Colonic mucosa (tissue), 4 donors: ENCODE measurements at regions not wholly inside any gene's neighbourhood (a gene's known extent, or its start where the extent isn't known, plus 50 kb on each side); places are given as distances from the start of the nearest gene placed in this dataset.
"Not testable (repeated sequence)": the region's sequence is repeated elsewhere in the genome, so short reads cannot be mapped to it uniquely, and the experiment has no call there.

Experiments
- DNase-seq: peaks from one replicate; pipeline ENCODE4 v3.0.0-alpha.2; 2020
- H3K27ac ChIP-seq: fragments of 200-600 bp; one replicate; pipeline ENCODE4 v1.8.0; 2021
- H3K27me3 ChIP-seq: fragments of 200-600 bp; one replicate; pipeline ENCODE4 v1.8.0; 2021
- H3K36me3 ChIP-seq: fragments of 200-600 bp; one replicate; pipeline ENCODE4 v1.8.0; 2021
- H3K4me1 ChIP-seq: fragments of 200-600 bp; one replicate; pipeline ENCODE4 v1.8.0; 2021; ENCODE audit warnings: mild to moderate bottlenecking
- H3K4me3 ChIP-seq: fragments of 200-600 bp; one replicate; pipeline ENCODE4 v1.8.0; 2021
- H3K9ac ChIP-seq, 2 donors: one replicate each; pipeline ENCODE4 v1.7.0; 2013; ENCODE audit warnings: control low read depth in 2 of 2, low read depth in 2 of 2, low read length in 2 of 2
- H3K9me3 ChIP-seq: fragments of 200-600 bp; one replicate; pipeline ENCODE4 v1.8.0; 2021
- CTCF ChIP-seq: fragments of 200-600 bp; IDR thresholded peaks from one replicate; pipeline ENCODE4 v1.8.0; 2022; ENCODE audit warnings: antibody characterized with exemption, mild to moderate bottlenecking
- intact Hi-C: fragments of 100-400 bp; cut with DNase I; formaldehyde crosslinking; loops from one replicate; pipeline ENCODE4 v1.14.1; 2022
- donor health status: healthy.
- donor health status: DM: no; HTN: no; CAD: no.
- donor health status: DM: no; HTN: no; CAD: no.

GRCh38 chr1:112817555-112818373 is 102.6 kb upstream of the PPM1J start:
- no peak for DNase-seq
- no peak overlapping the region for H3K27ac ChIP-seq

GRCh38 chr1:112815376-112815775 is 100.2 kb upstream of the PPM1J start:
- no peak for TF ChIP-seq CTCF
- no peak overlapping the region for H3K4me3 ChIP-seq
- no peaks in the 10 kb centered on the region for H3K4me1 ChIP-seq
- DNase-seq: no peak
- H3K36me3 ChIP-seq: no peaks in the 10 kb centered on the region
- no peaks in the 10 kb centered on the region for H3K9me3 ChIP-seq
- no peaks in the 10 kb centered on the region for H3K27me3 ChIP-seq
- intact Hi-C loops: no loop called here
- H3K27ac ChIP-seq: no peak overlapping the region
- H3K9ac ChIP-seq: no peak overlapping the region

More at GRCh38 chr1:112817555-112818373, 102.6 kb upstream of the PPM1J start:
- no peak overlapping the region for H3K9ac ChIP-seq
- no peak for TF ChIP-seq CTCF
- no peaks in the 10 kb centered on the region for H3K4me1 ChIP-seq
- H3K27me3 ChIP-seq: no peaks in the 10 kb centered on the region
- H3K4me3 ChIP-seq: no peak overlapping the region
- intact Hi-C loops: no loop called here
- no peaks in the 10 kb centered on the region for H3K9me3 ChIP-seq
- H3K36me3 ChIP-seq: no peaks in the 10 kb centered on the region

- not testable (repeated sequence) for DNase-seq, H3K4me3 ChIP-seq, H3K9ac ChIP-seq, H3K4me1 ChIP-seq, H3K27me3 ChIP-seq, H3K36me3 ChIP-seq, H3K27ac ChIP-seq, H3K9me3 ChIP-seq
- intact Hi-C loops: loop anchor here (5.0 kb wide), 1 partner anchor 228 kb away; no protein-coding TSS in a partner anchor
Measured at GRCh38 chr1:112814645-112815044, 99.5 kb upstream of the PPM1J start.

- H3K9ac ChIP-seq: no peak overlapping the region
- intact Hi-C loops: loop anchor here (2.0 kb wide), 1 partner anchor 72 kb away; no protein-coding TSS in a partner anchor
- DNase-seq: peak; percentile 85
- H3K4me1 ChIP-seq: peaks cover 3% of the 10 kb centered on the region
- H3K27ac ChIP-seq: no peak overlapping the region
- peak; percentile 88 for TF ChIP-seq CTCF
- no peak overlapping the region for H3K4me3 ChIP-seq
- no peaks in the 10 kb centered on the region for H3K36me3 ChIP-seq
- no peaks in the 10 kb centered on the region for H3K9me3 ChIP-seq
- no peaks in the 10 kb centered on the region for H3K27me3 ChIP-seq
Measured at GRCh38 chr1:112808861-112809684, 93.9 kb upstream of the PPM1J start.

GRCh38 chr1:112807999-112808398 is 92.9 kb upstream of the PPM1J start:
- H3K27me3 ChIP-seq: no peaks in the 10 kb centered on the region
- intact Hi-C loops: loop anchor here (2.0 kb wide), 1 partner anchor 73 kb away; no protein-coding TSS in a partner anchor
- no peak for DNase-seq
- no peak overlapping the region for H3K4me3 ChIP-seq
- no peaks in the 10 kb centered on the region for H3K36me3 ChIP-seq
- no peak overlapping the region for H3K9ac ChIP-seq
- H3K9me3 ChIP-seq: no peaks in the 10 kb centered on the region
- H3K4me1 ChIP-seq: peaks cover 3% of the 10 kb centered on the region
- H3K27ac ChIP-seq: no peak overlapping the region
- no peak for TF ChIP-seq CTCF
